ENCODE measurements at regions not wholly inside any gene's neighbourhood (a gene's known extent, or its start where the extent isn't known, plus 50 kb on each side); places are given as distances from the start of the nearest gene placed in this dataset.

- ChIA-PET CTCF (ENCODE audit: unreplicated experiment) (no interaction called here), POLR2A (no interaction called here)
- TF ChIP-seq, protein P1, sequence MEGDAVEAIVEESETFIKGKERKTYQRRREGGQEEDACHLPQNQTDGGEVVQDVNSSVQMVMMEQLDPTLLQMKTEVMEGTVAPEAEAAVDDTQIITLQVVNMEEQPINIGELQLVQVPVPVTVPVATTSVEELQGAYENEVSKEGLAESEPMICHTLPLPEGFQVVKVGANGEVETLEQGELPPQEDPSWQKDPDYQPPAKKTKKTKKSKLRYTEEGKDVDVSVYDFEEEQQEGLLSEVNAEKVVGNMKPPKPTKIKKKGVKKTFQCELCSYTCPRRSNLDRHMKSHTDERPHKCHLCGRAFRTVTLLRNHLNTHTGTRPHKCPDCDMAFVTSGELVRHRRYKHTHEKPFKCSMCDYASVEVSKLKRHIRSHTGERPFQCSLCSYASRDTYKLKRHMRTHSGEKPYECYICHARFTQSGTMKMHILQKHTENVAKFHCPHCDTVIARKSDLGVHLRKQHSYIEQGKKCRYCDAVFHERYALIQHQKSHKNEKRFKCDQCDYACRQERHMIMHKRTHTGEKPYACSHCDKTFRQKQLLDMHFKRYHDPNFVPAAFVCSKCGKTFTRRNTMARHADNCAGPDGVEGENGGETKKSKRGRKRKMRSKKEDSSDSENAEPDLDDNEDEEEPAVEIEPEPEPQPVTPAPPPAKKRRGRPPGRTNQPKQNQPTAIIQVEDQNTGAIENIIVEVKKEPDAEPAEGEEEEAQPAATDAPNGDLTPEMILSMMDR (conservative IDR thresholded peaks at IDR 0.05; ENCODE audit: low read length) = no peak
- TF ChIP-seq EZH2phosphoT487 (IDR thresholded peaks at IDR 0.05; ENCODE audit: borderline replicate concordance, low read depth, low read length) = no peak
- H2AFZ ChIP-seq (ENCODE audit: low read length) = no peak overlapping the region
- intact Hi-C loops (cut with micrococcal nuclease; ENCODE audit: unreplicated experiment) = no loop called here
- DNase-seq (ENCODE audit: low spot score) = no peak
- H3K36me3 ChIP-seq (ENCODE audit: insufficient read depth, low read length) = no peaks in the 10 kb centered on the region
- H3K9me3 ChIP-seq (ENCODE audit: low read length) = no peaks in the 10 kb centered on the region
- no peaks in the 10 kb centered on the region for H4K20me1 ChIP-seq (ENCODE audit: insufficient read depth, low read length)
- no peaks in the 10 kb centered on the region for H3K4me1 ChIP-seq (ENCODE audit: insufficient read depth, low read length, poor library complexity, severe bottlenecking)
- no TSS peak for BruUV-seq (replicated peaks)
- no peaks in the 10 kb centered on the region for H3K79me2 ChIP-seq (ENCODE audit: insufficient read depth, low read depth, low read length)
- H3K27ac ChIP-seq (ENCODE audit: low read depth, low read length, poor library complexity, severe bottlenecking) = no peak overlapping the region
- H3K4me3 ChIP-seq (ENCODE audit: low read depth, low read length, poor library complexity, severe bottlenecking) = no peak overlapping the region
- H3K4me2 ChIP-seq (ENCODE audit: low read length) = no peak overlapping the region
- H3K9me2 ChIP-seq (ENCODE audit: insufficient read depth, low read length) = no peaks in the 10 kb centered on the region
Observed at GRCh38 chr5:164721656-164722055, 1216.2 kb downstream of the MAT2B start.

- intact Hi-C loops (cut with micrococcal nuclease; ENCODE audit: unreplicated experiment) = no loop called here
- no peak for DNase-seq (ENCODE audit: low spot score)
- Histone ChIP-seq H3K36me3 (ENCODE audit: insufficient read depth, low read length) (no peaks in the 10 kb centered on the region), H3K79me2 (ENCODE audit: insufficient read depth, low read depth, low read length) (no peaks in the 10 kb centered on the region), H4K20me1 (ENCODE audit: insufficient read depth, low read length) (no peaks in the 10 kb centered on the region), H3K4me1 (ENCODE audit: insufficient read depth, low read length, poor library complexity, severe bottlenecking) (no peaks in the 10 kb centered on the region), H3K9me3 (ENCODE audit: low read length) (no peaks in the 10 kb centered on the region), H3K9me2 (ENCODE audit: insufficient read depth, low read length) (no peaks in the 10 kb centered on the region), H2AFZ (ENCODE audit: low read length) (no peak overlapping the region), H3K27ac (ENCODE audit: low read depth, low read length, poor library complexity, severe bottlenecking) (no peak overlapping the region), H3K4me3 (ENCODE audit: low read depth, low read length, poor library complexity, severe bottlenecking) (no peak overlapping the region), H3K4me2 (ENCODE audit: low read length) (no peak overlapping the region)
- ChIA-PET CTCF (ENCODE audit: unreplicated experiment) (no interaction called here), POLR2A (interaction anchor here (0.7 kb wide), 1 partner anchor 52 kb away, joined by 5 read pairs; no protein-coding TSS in a partner anchor)
- no peak for TF ChIP-seq EZH2phosphoT487 (IDR thresholded peaks at IDR 0.05; ENCODE audit: borderline replicate concordance, low read depth, low read length)
- TF ChIP-seq, protein P1 (conservative IDR thresholded peaks at IDR 0.05; ENCODE audit: low read length) = no peak
- BruUV-seq (replicated peaks) = no TSS peak
Observed at GRCh38 chr5:164722702-164723101, 1217.3 kb downstream of the MAT2B start.

- H4K20me1 ChIP-seq (ENCODE audit: insufficient read depth, low read length) = no peaks in the 10 kb centered on the region
- no peak for TF ChIP-seq EZH2phosphoT487 (IDR thresholded peaks at IDR 0.05; ENCODE audit: borderline replicate concordance, low read depth, low read length)
- TF ChIP-seq, protein P1 (conservative IDR thresholded peaks at IDR 0.05; ENCODE audit: low read length) = no peak
- H3K4me2 ChIP-seq (ENCODE audit: low read length) = no peak overlapping the region
- no peak overlapping the region for H3K27ac ChIP-seq (ENCODE audit: low read depth, low read length, poor library complexity, severe bottlenecking)
- no peak overlapping the region for H3K4me3 ChIP-seq (ENCODE audit: low read depth, low read length, poor library complexity, severe bottlenecking)
- no peaks in the 10 kb centered on the region for H3K4me1 ChIP-seq (ENCODE audit: insufficient read depth, low read length, poor library complexity, severe bottlenecking)
- H3K36me3 ChIP-seq (ENCODE audit: insufficient read depth, low read length) = no peaks in the 10 kb centered on the region
- CTCF ChIA-PET (ENCODE audit: unreplicated experiment) = no interaction called here
- no peaks in the 10 kb centered on the region for H3K9me3 ChIP-seq (ENCODE audit: low read length)
- POLR2A ChIA-PET = no interaction called here
- H3K79me2 ChIP-seq (ENCODE audit: insufficient read depth, low read depth, low read length) = no peaks in the 10 kb centered on the region
- intact Hi-C loops (cut with micrococcal nuclease; ENCODE audit: unreplicated experiment) = no loop called here
- no peak for DNase-seq (ENCODE audit: low spot score)
- H3K9me2 ChIP-seq (ENCODE audit: insufficient read depth, low read length) = no peaks in the 10 kb centered on the region
- no peak overlapping the region for H2AFZ ChIP-seq (ENCODE audit: low read length)
- BruUV-seq (replicated peaks) = no TSS peak
Observed at GRCh38 chr5:164727012-164727411, 1221.6 kb downstream of the MAT2B start.
